Caki2 (cell line): ENCODE measurements at regions not wholly inside any gene's neighbourhood (a gene's known extent, or its start where the extent isn't known, plus 50 kb on each side); places are given as distances from the start of the nearest gene placed in this dataset.
A peak's percentile ranks its signal among the peaks of the same experiment; 100 is the strongest.
"Not testable (repeated sequence)": the region's sequence is repeated elsewhere in the genome, so short reads cannot be mapped to it uniquely, and the experiment has no call there.

Experiments
- DNase-seq: peaks from one replicate; pipeline ENCODE4 v3.0.0-alpha.2; 2015; ENCODE audit warnings: low read depth
- in situ Hi-C: cut with HindIII; loops from 2 replicates; pipeline ENCODE4 v1.10.0; 2016; ENCODE audit warnings: low sequenced_read_pairs, low pct_unique_long_range_greater_than_20kb, mixed read lengths

DNA sequence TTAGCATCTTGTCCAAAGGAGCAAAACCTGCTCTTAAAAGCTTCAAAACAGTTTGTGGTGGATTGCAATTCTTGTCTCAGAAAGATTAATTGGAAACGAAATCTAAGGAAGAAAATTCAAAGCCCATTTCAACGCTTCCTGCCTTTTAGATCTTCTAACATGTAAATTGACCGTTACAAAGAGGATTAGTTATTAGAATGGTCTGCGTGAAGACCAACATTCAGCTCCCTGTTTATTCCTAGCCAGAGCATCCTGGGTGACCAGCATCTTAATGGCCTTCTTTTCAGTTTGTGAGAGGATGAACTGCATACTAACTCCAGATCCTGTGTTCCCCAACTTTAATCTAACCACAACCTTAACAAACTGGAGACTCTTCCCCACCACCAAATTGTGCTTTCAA is 109.9 kb upstream of the SLC1A3 start:
- in situ Hi-C loops = no loop called here
- DNase-seq = no peak

DNA sequence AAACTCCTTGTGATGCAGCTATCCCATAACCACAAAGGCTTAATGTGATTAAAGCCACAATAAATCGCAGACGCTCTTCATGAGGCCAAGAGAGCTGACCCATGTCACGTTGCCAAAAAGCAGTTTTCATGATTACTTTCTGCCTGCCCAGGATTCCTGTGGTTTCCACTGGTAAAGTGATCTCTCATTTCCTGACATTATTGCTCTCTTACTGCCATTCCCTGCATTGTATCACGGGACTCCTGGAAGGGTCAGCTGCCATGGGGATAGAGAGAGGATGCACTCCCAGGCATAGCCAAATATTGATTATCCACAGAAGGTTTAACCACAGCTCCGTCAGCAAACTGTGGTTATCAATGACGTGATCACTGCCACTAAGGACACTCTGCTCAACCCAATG is 103.8 kb upstream of the SLC1A3 start:
- DNase-seq = peak; percentile 74
- in situ Hi-C loops = no loop called here

DNA sequence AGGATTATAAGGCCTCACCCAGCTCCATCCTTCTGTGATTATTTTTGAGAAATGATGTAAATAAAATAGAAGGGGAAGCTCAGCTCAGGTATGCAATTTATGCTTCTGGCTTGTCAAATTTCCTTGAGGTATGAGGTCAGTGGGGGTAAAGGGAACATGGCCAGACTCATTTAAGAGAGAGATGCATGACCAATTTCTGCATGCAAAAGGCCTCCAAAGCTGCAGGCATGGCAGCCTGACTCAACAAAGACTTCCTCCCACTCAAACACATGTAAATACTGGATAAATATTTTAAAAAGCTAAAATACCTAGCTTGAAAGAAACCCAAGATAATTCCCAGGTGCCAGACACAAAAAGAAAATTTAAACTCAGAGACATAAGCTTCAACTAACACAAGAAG is 101.4 kb upstream of the SLC1A3 start:
- no peak for DNase-seq
- in situ Hi-C loops = no loop called here

DNA sequence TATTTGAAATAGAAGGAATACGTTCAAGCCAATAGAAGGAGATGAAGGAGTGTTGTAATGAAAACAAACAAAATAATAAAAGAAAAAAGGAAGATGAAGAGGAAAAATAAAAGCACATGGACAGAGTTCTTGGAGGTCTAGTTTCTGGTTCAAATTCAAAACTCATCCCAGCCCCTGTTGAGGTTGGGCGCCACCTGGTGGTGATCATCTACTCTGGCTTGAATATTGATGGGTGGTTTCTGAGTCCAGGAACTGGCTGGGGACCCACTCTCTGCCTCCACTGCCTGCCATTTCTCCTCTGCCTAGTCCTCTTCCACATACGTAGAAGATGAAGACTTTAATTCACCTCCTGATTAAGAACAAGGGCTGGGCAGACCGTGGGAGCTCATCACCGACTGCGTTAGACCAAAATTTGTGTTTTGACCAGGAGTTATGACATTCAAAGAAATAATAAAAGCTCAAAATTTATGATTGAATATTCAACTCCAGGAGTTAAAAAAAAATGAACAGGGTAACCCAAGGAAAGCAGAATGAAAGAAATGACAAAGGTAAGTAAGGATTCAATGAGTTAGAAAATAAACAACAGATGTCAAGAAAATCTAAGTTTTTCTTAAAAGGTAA is 99.0 kb upstream of the SLC1A3 start:
- in situ Hi-C loops = no loop called here
- peak; percentile 43 for DNase-seq

DNA sequence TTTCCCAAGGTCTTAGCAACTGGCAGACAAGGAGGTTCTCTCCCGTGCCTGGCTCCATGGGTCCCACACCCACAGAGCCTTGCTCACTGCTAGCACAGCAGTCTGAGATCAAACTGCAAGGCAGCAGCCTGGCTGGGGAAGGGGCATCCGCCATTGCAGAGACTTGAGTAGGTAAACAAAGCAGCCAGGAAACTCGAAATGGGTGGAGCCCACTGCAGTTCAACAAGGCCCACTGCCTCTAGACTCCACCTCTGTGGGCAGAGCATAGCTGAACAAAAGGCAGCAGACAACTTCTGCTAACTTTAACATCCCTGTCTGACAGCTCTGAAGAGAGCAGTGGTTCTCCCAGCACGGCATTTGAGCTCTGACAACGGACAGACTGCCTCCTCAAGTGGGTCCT is 98.1 kb upstream of the SLC1A3 start:
- in situ Hi-C loops, DNase-seq: not testable (repeated sequence)

DNA sequence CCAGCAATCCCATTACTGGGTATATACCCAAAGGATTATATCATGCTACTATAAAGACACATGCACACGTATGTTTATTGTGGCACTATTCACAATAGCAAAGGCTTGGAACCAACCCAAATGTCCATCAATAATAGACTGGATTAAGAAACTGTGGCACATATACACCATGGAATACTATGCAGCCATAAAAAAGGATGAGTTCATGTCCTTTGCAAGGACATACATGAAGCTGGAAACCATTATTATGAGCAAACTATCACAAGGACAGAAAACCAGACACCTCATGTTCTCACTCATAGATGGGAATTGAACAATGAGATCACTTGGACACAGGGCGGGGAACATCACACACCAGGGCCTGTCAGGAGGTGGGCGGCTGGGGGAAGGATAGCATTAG is 92.8 kb upstream of the SLC1A3 start:
- DNase-seq, in situ Hi-C loops: not testable (repeated sequence)

DNA sequence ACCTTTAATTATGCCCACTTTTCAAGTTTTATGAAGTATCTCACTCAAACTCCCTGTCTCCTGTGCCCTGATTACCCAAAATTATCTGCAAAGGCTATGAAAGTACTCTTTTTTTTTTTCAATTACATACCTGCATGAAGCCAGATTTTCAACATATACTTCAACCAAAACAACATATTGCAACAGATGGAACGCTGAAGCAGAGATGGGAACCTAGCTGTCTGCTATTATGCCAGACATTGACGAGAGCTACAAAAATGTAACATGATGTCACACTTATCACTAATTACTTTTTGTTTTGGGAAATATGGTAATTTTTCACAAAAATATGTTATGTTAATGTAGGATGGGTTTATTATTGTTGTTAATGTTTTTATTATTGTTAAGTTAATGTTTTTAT is 86.5 kb upstream of the SLC1A3 start:
- no peak for DNase-seq
- in situ Hi-C loops = no loop called here

DNA sequence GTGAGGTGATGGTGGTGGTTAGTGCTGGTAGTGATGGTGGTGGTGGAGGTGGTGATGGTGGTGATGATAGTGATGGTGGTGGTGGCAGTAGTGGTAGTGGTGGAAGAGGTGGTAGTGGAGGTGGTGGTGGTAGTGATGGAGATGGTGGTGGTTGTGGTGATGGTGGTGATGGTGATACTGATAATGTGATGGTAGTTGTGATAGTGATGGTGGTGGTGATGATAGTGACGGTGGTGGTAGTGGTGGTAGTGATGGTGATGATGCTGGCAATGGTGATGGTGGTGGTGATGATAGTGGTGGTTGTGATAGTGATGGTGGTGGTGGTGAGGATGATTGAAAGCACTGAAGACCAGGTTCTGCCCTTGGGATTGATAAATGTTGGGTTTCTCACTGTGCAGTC is 85.2 kb upstream of the SLC1A3 start:
- in situ Hi-C loops = no loop called here
- no peak for DNase-seq

DNA sequence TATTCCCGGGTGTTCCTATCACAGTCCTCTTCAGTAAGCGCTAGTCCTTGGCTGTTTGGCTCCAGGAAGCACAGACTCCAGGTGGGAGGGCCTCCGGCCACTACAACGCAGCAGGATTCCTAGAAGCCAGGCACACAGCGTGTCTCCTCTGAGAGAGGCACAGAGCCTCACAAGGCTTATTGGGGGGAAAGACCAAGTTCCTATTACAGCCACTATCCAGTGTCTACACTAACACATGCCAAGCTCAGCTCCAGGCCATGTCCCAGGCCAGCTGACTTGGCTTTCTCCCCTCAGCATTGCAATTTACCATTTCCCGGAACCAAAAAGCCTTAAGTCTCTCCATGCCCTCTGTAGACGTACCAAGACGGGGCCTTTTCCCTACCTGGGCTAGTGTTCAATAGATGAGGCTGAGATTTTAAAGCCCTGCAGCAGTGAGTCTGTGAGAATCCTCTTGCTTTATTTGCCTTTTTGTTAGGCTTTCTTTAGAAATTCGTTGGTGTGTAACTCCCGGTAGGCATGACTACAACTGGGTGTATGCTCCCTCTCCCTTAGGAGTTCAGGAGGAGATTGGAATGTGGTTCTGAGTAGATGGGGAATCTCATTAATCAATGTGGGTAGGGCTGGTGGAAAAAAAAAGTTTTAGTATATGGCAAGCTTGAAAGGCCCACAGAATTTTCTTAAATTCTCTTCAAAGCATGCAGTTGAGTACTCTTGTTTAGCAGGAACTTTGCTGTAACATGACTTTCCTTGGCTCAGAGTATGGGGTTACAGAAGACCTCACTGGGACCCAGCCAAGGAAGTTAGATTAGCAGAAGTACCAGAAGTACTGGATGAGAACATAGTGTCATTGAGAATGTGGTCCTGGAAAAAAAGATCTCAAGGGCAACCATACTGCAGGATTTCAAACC is 84.3 kb upstream of the SLC1A3 start:
- no peak for DNase-seq
- in situ Hi-C loops = no loop called here

DNA sequence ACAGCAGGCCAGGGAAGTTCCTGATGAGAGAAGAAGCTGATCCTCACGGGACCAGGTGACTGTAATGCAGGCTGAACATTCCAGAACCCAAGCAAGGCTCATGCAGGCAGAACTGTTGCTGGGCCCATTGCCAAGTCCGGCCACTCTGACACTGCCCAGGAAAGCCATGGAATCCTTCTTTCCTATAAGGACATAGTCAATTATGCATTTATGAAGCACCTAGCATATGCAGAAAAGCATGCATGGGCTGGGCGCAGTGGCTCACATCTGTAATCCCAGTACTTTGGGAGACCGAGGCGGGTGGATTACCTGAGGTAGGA is 83.7 kb upstream of the SLC1A3 start:
- DNase-seq = no peak

DNA sequence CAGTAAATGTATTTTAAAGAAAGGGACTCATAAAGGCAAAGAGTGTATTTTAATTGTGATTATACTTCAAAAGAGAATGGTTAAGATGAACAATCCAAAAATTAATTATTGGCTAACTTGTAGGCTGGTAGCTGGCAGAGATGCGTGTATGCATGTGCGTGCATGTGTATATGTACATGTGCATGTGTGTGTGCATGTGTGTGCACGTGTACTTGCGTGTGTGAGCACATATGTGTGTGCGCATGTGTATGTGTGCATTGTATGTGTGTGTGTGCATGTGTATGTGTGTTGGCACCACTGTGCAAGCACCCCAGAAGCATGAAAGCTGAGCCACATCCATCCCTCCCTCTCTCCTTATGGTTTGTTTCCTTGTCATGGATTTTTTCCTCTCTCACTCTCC is 83.0 kb upstream of the SLC1A3 start:
- in situ Hi-C loops = no loop called here
- DNase-seq = no peak

More for the DNA sequence above, 83.7 kb upstream of the SLC1A3 start:
- in situ Hi-C loops = no loop called here

DNA sequence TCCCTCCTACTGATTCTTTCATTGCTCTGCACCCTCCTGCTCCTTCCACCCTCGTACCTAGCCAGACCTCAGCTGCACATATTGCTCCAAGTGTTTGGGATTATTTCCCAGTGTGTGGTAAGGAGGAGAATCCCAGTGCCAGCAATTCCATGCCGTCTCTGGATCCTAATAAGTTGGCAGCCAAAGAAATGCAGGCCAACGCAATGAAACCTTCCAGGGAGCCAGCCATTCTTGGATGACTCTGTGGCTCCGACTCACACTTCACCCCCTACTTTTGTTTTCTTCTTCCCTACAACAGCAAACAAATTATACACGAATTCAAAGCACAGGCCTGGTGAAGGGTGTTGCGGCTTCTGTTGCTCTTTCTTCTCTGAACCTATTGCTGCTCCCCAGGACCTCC is 82.5 kb upstream of the SLC1A3 start:
- no peak for DNase-seq
- in situ Hi-C loops = no loop called here

DNA sequence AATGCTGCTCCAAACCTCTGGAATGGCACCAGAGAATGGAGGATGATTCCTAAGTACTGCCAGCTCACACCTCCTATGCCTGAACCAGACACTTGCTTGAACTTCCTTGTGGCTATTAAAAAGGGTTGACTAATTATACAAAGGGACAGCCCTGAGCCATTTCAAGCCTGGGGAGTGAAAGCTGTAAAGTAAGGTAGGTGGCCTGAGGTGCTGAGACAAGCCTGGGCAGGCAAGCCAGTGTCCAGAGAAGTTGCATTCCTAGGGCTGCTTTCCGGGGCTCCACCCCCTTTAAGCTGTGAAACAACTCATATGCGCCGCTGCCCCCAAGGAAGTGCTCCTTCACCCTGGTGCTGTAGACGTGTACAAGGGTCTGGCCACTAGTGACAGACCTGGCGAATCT is 79.9 kb upstream of the SLC1A3 start:
- DNase-seq = no peak
- in situ Hi-C loops = no loop called here

DNA sequence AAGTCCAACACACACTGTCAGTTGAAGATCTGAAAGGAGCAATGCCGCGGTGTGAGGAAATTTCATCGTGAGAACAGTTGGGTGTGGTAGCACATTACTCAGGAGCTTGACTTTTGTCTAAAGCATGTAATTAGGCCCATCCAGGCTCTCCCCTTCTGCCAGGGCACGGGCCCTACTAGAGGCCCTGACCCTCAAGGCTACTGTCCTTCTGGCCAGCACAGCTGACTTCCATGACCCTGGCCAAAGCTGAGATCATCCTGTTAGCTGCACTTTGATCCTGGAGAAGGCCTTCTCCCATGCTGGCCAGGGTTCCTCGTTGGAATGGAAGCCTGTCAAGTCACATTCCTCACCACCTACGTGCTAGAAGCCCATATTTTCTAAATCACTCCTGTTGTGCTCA is 77.8 kb upstream of the SLC1A3 start:
- DNase-seq = no peak
- in situ Hi-C loops = no loop called here

DNA sequence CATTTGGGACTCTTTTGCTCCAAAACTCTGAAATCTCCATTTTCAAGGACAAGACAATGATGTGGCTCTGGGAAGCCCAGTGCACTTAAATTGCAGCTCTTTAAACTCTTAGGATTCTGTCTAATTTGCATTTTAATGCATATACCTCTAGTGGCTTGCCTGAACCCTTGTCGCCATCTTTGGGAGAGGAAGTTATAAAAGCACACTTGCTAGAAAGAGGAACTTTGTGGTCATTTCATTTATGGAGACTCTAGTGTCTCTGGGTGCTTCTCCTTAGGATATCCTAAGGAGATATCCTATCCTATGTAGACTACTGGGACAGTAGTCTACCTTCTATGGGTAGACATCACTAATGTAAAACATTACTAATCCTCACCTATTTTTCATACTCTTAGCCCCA is 77.3 kb upstream of the SLC1A3 start:
- no peak for DNase-seq
- in situ Hi-C loops = no loop called here

DNA sequence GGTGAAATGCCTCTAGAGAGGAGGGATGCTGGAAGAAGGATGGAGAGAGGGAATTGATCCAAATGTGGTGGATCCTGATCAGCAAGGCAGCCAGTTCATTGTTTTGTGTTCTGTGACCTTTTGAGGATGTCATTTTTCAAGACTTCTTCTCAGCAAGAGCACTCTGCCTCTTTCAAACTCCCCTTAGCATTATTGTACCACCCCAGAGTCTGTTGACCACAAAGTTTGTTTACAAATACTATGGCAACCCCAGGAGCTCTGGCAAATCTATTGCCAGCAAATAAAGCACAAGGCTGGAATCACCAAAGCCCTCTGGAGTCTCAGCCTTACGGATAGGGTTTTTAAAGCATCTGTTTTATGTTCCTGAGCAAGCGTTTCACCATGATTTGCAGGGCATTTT is 76.2 kb upstream of the SLC1A3 start:
- DNase-seq = no peak
- in situ Hi-C loops = no loop called here

DNA sequence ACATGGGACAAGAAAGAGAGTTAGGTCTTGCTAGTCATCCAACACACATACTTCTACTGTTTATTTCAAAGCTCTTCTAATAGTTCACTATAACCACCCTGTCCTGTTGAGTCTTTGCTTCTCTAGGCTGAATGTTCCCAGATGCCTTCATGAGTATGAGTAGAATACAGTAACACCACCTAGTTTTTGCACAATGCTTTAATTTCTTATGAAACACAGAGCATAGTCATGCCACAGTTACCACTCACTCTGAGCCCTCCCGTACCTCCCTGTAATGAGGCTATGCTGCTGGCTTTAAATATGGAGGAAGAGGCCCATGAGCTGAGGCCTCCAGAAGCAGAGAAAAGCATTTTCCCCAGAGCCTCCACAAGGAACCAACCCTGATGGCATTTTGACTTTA is 75.0 kb upstream of the SLC1A3 start:
- in situ Hi-C loops = no loop called here
- no peak for DNase-seq

DNA sequence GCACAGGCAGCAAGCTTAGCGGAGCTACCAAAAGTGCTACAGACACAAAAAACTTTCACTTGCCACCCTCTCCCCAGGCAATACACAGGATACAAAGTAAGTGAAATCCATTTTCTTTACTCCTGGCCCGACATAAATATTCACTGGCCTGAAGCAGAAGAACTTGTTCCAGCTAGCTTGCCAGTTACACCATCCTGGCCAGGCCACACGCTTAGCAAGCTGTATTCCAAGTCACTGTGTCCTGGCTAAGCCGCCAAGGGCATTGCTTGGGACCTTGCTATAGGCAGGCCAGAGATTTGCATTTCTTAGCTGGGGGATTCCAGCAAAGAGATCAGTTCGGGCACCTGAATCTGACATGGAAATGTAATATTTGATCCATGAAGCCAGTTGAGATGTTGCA is 71.0 kb upstream of the SLC1A3 start:
- no peak for DNase-seq
- in situ Hi-C loops = no loop called here

DNA sequence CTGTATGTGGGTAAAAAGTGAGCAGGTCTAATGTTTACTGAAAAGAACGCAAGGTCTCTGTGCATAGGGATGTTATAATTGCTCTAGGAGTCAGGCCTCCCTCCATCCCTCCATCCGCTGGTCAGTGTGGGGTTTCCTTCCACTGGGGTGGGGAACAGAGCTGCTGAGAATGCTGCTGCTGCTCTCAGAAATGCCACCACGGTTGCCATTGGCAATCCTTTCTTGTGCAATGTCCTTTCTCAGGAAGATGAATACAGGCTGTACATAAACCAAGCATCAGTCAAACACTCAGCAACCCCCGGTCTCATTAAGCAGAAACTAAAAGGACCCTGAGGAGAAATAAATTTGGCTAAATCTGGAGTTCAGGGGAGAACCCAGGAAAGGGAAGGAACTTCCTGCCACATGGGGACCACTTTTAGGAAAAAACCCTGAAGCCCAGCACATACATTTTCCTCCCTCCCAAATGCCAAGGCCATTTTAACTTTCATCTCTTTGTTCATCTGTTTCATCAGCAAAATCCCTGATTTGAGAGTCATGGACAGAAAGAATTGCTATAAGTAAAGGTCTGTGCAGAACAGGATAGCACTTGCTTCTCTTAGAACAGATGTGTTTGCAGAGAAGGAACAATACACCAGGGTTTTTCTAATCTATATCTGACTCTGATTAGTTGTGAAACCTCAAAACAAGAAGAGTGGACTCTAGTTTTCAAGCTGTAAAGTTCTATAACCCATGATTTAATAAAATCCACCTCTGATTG is 70.4 kb upstream of the SLC1A3 start:
- in situ Hi-C loops = no loop called here
- no peak for DNase-seq
